ENCODE measurements at regions not wholly inside any gene's neighbourhood (a gene's known extent, or its start where the extent isn't known, plus 50 kb on each side); places are given as distances from the start of the nearest gene placed in this dataset.
"Not testable (repeated sequence)": the region's sequence is repeated elsewhere in the genome, so short reads cannot be mapped to it uniquely, and the experiment has no call there.

DNA sequence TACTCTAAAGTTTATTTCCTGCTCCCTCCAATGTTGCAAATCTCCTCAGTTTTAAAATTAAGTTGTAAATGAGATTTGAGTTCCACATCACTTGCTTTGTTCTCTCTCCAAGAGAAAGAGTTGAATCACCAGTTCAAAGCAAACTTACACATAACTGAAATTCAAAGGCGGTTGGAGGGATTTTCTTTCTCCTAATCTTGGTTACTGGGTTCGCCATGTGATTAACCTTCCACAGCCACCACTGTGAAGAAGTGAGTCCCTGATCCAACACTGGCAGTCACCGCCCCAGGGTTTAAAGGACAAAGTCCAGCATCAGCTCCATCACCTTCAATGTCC is 247.1 kb downstream of the MYCN start:
- H3K27ac Mint-ChIP-seq: no peak overlapping the region
- H3K4me1 Mint-ChIP-seq (ENCODE audit: low read depth): no peaks in the 10 kb centered on the region
- no peaks in the 10 kb centered on the region for H3K9me3 Mint-ChIP-seq
- intact Hi-C loops (cut with micrococcal nuclease): no loop called here
- CTCF ChIA-PET: no interaction called here
- H3K4me3 Mint-ChIP-seq: no peak overlapping the region
- peaks cover 3% of the 10 kb centered on the region for H3K27me3 Mint-ChIP-seq (ENCODE audit: low read depth)
- DNase-seq: no peak
- H3K36me3 Mint-ChIP-seq (ENCODE audit: low read depth): no peaks in the 10 kb centered on the region

DNA sequence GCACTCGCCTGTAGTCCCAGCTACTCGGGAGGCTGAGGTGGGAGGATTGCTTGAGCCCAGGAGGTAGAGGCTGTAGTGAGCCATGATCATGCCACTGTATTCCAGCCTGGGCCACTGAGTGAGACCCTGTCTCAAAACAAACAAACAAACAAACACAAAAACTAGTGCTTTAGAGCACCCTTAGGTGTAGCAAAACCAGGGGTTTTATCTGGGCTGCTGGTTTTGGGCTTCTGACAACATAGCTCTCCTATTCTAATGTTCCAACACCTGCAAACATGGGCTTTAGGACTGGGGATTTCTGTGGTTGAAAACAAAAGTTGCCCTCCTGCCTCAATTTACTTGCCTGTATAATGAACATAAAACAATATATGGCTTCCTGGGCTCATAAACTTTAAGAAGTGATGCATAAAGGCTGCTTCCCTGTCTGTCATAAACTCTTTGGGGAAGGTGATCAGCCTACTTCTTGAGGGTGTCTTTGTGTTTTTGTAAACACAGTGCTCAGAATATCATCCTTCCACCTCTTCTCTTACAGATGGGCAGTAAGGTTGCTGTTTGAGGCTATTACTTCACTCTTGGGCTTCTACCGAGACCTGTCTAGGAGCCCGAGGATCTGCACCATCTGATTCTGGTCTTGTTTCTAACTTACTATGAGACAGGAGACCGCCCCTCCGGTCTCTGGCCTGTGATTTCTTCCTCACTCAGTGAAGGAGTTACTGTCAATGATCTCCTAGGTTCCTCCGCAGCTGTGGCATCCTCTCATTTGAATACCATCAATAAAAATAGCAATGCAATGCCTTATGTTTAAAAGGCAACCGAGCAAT is 246.5 kb downstream of the MYCN start:
- no peak for DNase-seq
- Mint-ChIP-seq H3K27me3 (ENCODE audit: low read depth) (peaks cover 3% of the 10 kb centered on the region), H3K27ac (no peak overlapping the region), H3K36me3 (ENCODE audit: low read depth) (no peaks in the 10 kb centered on the region), H3K4me3 (no peak overlapping the region), H3K9me3 (no peaks in the 10 kb centered on the region), H3K4me1 (ENCODE audit: low read depth) (no peaks in the 10 kb centered on the region)
- CTCF ChIA-PET: no interaction called here
- intact Hi-C loops (cut with micrococcal nuclease): no loop called here

DNA sequence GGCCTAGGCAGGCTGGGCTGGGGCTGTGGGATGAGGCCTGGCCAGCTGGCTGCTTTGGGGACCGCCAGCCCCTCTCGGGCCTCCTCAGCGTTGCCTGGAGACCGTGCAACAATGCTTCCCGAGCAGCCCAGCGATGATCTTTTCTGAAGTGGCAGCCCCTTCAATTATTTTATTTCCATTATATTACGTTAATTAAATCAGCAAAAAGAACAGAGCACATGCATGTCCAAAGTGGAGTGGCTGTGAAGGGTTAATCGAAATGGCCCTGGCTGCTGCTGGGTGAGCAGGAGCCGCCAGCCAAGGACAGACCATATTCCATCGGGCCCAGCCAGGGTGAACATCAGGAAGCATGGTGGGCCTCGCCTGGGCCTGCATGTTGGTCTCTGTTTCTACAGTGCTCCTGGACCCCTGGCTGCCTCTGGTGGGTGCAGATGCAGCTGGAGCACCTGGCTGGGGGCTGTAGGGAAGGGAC is 245.5 kb downstream of the MYCN start:
- intact Hi-C loops (cut with micrococcal nuclease): no loop called here
- H3K4me3 Mint-ChIP-seq: no peak overlapping the region
- no peaks in the 10 kb centered on the region for H3K36me3 Mint-ChIP-seq (ENCODE audit: low read depth)
- H3K27ac Mint-ChIP-seq: no peak overlapping the region
- no peak for DNase-seq
- CTCF ChIA-PET: no interaction called here
- H3K4me1 Mint-ChIP-seq (ENCODE audit: low read depth): no peaks in the 10 kb centered on the region
- no peaks in the 10 kb centered on the region for H3K9me3 Mint-ChIP-seq
- peaks cover 3% of the 10 kb centered on the region for H3K27me3 Mint-ChIP-seq (ENCODE audit: low read depth)

DNA sequence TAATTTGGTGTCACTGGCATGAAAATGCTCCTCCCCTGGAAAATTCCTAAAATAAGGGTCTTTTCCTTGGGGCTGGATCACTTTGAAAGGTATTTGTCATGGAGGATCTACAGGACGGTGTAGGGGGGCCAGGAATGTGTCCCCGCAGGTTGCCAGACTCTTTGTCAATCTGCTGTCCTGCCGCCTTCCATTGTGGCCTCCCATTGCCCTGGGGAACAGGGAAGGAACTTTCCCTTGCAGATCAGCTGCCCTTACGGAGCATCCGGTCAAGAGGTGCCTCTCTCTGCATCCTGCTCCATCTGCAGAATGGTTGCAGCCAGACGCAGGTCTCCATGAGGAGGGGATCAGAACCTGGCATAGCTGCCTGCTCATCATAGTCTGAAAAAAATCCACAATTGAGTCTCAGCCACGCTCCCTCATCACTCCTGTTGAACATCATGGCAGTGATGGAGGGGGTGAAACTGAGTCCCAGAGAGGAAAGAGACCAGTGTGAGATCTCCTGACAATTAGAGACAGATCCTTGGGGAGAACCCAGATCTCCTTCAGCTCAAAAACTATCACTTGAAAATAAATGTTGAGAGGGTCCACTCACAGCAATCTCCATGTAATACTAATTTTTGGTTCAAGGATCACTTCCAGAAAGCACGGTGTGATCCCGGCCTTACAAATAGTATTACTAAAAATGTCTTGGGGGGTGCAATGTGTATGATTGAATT is 244.8 kb downstream of the MYCN start:
- no peaks in the 10 kb centered on the region for H3K9me3 Mint-ChIP-seq
- H3K27me3 Mint-ChIP-seq (ENCODE audit: low read depth): peaks cover 3% of the 10 kb centered on the region
- H3K4me3 Mint-ChIP-seq: no peak overlapping the region
- H3K27ac Mint-ChIP-seq: no peak overlapping the region
- CTCF ChIA-PET: interaction anchor here (0.6 kb wide), 1 partner anchor 1742 kb away, joined by 3 read pairs; no protein-coding TSS in a partner anchor
- H3K36me3 Mint-ChIP-seq (ENCODE audit: low read depth): no peaks in the 10 kb centered on the region
- DNase-seq: no peak
- H3K4me1 Mint-ChIP-seq (ENCODE audit: low read depth): no peaks in the 10 kb centered on the region
- intact Hi-C loops (cut with micrococcal nuclease): no loop called here

DNA sequence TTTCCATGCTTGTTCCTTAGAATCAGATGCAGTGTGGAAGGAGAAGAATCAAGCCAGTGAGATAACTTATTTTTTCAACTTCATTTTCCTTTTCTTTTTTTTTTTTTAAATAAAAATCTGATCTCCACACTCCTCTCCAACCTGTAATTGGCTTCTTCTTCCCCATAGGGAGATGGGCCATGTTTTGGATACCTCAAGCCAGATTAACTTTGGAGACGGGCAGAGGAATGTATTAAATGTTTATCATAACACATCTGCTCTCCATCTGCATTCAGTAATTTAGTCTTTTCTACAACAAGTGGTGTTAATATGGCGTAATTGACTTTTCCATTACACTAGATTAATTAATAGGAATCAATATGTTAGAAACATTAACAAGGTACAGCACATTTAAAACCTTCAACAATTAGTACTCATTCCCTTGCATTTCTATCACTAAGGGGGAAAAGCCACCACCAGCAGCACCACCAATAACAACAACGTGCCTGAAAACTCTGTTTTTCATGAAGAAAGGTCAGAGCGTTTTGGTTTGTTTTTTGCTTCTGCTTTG is 244.1 kb downstream of the MYCN start:
- no peak overlapping the region for H3K4me3 Mint-ChIP-seq
- CTCF ChIA-PET: interaction anchor here (0.6 kb wide), 1 partner anchor 1742 kb away, joined by 3 read pairs; no protein-coding TSS in a partner anchor
- H3K27me3 Mint-ChIP-seq (ENCODE audit: low read depth): peaks cover 3% of the 10 kb centered on the region
- H3K4me1 Mint-ChIP-seq (ENCODE audit: low read depth): no peaks in the 10 kb centered on the region
- no peak overlapping the region for H3K27ac Mint-ChIP-seq
- H3K9me3 Mint-ChIP-seq: no peaks in the 10 kb centered on the region
- no peak for DNase-seq
- H3K36me3 Mint-ChIP-seq (ENCODE audit: low read depth): no peaks in the 10 kb centered on the region
- intact Hi-C loops (cut with micrococcal nuclease): no loop called here

DNA sequence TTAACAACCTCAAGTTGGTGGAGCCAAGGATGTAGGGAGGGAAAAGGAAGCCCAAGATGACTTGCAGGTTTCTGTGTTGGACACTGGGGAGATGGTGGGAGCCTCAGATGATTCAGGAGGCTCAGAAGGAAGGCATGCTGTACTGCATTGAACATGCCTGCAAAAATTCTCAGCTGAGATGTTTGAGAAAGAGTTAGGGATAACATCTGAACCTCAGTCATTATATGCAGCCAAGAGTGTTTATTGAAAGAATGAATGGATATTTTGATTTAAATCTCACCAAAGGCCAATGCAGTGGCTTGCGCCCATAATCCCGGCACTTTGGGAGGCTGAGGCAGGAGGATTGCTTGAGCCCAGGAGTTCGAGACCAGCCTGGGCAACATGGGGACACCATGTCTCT is 243.0 kb downstream of the MYCN start:
- DNase-seq: no peak
- CTCF ChIA-PET: no interaction called here
- H3K27me3 Mint-ChIP-seq (ENCODE audit: low read depth): peaks cover 3% of the 10 kb centered on the region
- no peak overlapping the region for H3K4me3 Mint-ChIP-seq
- H3K36me3 Mint-ChIP-seq (ENCODE audit: low read depth): no peaks in the 10 kb centered on the region
- no peaks in the 10 kb centered on the region for H3K9me3 Mint-ChIP-seq
- intact Hi-C loops (cut with micrococcal nuclease): no loop called here
- H3K27ac Mint-ChIP-seq: no peak overlapping the region
- no peaks in the 10 kb centered on the region for H3K4me1 Mint-ChIP-seq (ENCODE audit: low read depth)

DNA sequence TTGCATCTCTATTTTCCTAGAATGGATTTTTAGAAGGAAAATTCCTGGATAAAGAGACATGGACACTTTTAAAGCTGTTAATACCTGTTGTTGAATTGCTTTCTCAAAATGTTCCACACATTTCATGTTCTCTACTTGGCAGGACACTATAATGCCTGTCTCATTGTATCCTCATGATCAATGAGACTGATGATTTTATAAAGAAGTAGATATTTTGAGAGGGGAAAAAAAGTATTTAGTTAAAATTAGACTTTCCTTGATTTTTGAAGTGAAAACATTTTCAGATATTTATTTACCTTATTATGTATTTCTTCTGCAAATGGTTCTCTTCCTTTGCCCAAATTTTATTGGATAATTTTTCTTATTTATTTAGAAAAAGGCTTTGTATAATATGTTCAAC is 242.5 kb downstream of the MYCN start:
- no peaks in the 10 kb centered on the region for H3K36me3 Mint-ChIP-seq (ENCODE audit: low read depth)
- intact Hi-C loops (cut with micrococcal nuclease): no loop called here
- CTCF ChIA-PET: no interaction called here

DNA sequence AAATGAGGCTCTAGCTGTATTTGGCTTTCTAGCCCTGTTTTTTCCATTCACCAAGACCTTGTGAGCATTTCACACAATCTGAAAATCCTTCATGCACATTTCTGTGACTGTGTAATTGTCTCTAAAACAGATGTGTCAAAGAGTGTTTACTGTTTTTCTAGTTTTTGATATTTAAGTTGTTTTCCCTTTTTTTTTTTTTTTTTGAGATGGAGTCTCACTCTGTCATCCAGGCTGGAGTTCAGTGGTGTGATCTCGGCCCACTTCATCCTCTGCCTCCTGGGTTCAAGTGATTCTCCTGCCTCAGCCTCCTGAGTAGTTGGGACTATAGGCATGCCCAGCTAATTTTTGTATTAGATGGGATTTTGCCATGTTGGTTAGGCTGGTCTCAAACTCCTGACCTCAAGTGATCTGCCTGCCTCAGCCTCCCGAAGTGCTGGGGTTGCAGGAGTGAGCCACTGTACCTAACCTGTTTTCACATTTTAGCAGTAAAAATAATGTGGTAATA is 242.0 kb downstream of the MYCN start:
- H3K4me1 Mint-ChIP-seq (ENCODE audit: low read depth); H3K36me3 Mint-ChIP-seq (ENCODE audit: low read depth); CTCF ChIA-PET; intact Hi-C loops (cut with micrococcal nuclease); H3K9me3 Mint-ChIP-seq; DNase-seq; H3K4me3 Mint-ChIP-seq; H3K27ac Mint-ChIP-seq; H3K27me3 Mint-ChIP-seq (ENCODE audit: low read depth): not testable (repeated sequence)

More for the DNA sequence above, 242.5 kb downstream of the MYCN start:
- Mint-ChIP-seq H3K4me1 (ENCODE audit: low read depth) (no peaks in the 10 kb centered on the region), H3K27ac (no peak overlapping the region), H3K9me3 (no peaks in the 10 kb centered on the region), H3K4me3 (no peak overlapping the region), H3K27me3 (ENCODE audit: low read depth) (peaks cover 3% of the 10 kb centered on the region)
- DNase-seq: no peak

DNA sequence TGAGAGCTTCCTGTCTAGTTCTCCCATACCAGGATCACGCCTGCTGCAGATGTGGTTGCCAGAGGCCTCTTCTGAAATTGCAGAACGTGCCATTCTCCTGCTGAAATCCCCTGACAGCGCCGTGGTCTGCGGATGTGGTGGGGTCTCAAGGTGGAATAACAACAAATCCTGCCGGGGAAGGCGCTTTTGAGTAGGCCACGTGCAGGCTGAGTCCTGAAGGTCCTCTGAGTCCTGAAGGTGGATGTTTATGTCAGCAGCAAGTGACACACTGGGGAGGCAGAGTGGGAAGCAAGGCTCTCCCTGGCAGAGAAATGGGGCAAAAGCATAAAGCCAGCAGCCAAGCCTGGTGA is 241.4 kb downstream of the MYCN start:
- CTCF ChIA-PET: no interaction called here
- Mint-ChIP-seq H3K27me3 (ENCODE audit: low read depth) (peaks cover 3% of the 10 kb centered on the region), H3K4me3 (no peak overlapping the region), H3K27ac (no peak overlapping the region), H3K9me3 (no peaks in the 10 kb centered on the region), H3K4me1 (ENCODE audit: low read depth) (no peaks in the 10 kb centered on the region), H3K36me3 (ENCODE audit: low read depth) (no peaks in the 10 kb centered on the region)
- intact Hi-C loops (cut with micrococcal nuclease): no loop called here
- no peak for DNase-seq

DNA sequence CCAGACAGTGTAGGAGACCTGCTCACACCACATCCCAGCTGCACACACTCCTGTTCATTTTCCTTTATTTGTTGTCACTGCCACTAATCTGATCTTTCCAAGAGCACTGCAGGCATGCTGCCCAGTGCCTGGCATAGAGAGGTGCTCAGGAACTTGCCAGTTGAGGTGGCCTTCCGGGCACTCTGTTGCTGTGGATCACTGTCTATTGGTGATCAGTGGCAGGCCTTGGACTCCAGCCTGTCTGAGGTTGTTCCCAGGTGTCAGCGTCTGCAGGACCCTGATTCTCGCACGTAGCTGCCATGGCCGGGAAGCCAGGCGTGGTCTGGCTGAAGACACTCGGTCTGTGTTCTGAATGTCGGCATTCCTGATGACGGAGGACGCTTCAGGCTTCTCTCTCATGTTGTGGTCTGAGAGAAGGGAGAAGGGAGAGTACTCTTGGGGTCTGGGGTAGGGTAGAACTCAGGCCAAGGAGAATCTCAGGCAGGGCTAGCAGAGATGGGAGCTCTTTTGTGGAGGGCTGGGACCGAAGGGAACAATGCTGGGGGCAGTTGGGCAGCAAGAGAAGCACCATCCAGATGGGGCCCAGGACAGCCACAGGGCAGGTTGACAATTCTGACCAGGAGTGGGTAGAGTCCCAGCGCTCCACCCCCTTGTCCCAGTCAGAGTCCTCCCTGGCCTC is 240.9 kb downstream of the MYCN start:
- CTCF ChIA-PET: no interaction called here
- Mint-ChIP-seq H3K4me3 (no peak overlapping the region), H3K36me3 (ENCODE audit: low read depth) (no peaks in the 10 kb centered on the region), H3K27ac (no peak overlapping the region), H3K9me3 (no peaks in the 10 kb centered on the region), H3K4me1 (ENCODE audit: low read depth) (no peaks in the 10 kb centered on the region), H3K27me3 (ENCODE audit: low read depth) (peaks cover 3% of the 10 kb centered on the region)
- no peak for DNase-seq
- intact Hi-C loops (cut with micrococcal nuclease): no loop called here

DNA sequence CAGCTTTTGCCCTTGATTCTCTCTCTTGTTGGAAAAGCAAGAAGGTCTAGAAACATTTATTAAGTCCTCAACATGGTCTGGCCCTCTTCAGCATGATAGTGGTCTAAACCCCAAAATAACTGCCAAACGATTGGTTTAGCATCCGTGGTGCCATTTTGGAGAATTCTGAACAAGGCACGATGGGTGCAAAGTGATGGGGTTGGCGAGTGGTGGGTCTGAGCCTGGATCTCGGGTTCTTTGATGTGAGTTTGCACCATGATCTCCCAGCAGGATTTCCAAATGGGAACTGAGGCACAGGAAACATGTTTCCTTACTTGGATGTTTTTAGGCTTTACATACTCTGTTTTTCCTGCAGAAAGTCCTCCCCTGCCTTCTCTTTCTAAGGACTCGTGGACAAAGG is 240.3 kb downstream of the MYCN start:
- Mint-ChIP-seq H3K27me3 (ENCODE audit: low read depth) (peaks cover 3% of the 10 kb centered on the region), H3K27ac (no peak overlapping the region), H3K4me3 (no peak overlapping the region), H3K36me3 (ENCODE audit: low read depth) (no peaks in the 10 kb centered on the region), H3K4me1 (ENCODE audit: low read depth) (no peaks in the 10 kb centered on the region), H3K9me3 (no peaks in the 10 kb centered on the region)
- CTCF ChIA-PET: no interaction called here
- no peak for DNase-seq
- intact Hi-C loops (cut with micrococcal nuclease): no loop called here

DNA sequence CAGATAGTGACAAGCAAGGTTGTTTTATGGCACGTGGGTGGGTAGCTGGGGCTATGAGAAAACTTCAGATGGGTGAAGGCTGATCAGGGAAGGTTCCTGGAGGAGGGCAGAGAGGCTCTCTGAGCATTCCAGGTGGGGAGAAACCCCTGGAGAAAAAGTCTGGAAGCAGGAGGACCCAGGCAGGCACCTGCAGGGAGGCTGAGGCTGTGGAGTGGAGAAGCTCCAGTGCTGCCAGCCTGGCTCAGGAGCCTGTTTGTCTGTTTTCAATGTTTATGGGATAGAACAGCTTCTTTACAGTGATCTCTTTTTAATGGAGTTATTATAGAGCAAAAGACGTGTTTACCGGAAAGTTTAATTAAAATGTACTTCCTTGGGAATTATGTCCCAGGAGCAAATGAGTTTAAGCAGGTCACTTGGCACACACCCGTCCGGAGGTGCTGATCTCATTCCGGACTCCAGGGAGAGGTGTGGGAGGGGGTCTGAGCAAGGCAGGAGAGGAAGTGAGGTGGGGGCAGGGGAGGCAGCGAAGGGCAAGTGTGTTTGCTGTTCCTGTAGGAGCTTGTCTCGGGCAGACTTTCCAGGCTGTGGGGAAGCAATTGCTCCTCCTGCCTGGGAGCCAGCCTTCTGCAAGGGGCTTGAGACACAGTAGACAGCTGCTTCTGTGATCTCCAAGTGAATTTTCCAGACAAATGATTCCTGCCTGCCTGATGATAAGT is 239.5 kb downstream of the MYCN start:
- Mint-ChIP-seq H3K9me3 (no peaks in the 10 kb centered on the region), H3K27ac (no peak overlapping the region), H3K4me1 (ENCODE audit: low read depth) (no peaks in the 10 kb centered on the region), H3K27me3 (ENCODE audit: low read depth) (peaks cover 3% of the 10 kb centered on the region), H3K4me3 (no peak overlapping the region), H3K36me3 (ENCODE audit: low read depth) (no peaks in the 10 kb centered on the region)
- intact Hi-C loops (cut with micrococcal nuclease): no loop called here
- CTCF ChIA-PET: no interaction called here
- no peak for DNase-seq

Measured in activated naive CD4-positive, alpha-beta T cell treated with anti-CD3 and anti-CD28 coated beads for 36 hours (primary cell).